GM19238 (cell line): ENCODE measurements at regions not wholly inside any gene's neighbourhood (a gene's known extent, or its start where the extent isn't known, plus 50 kb on each side); places are given as distances from the start of the nearest gene placed in this dataset.
"Not testable (repeated sequence)": the region's sequence is repeated elsewhere in the genome, so short reads cannot be mapped to it uniquely, and the experiment has no call there.

ENCODE experiments used
- DNase-seq: peaks from one replicate; pipeline ENCODE4 v3.0.0; 2011; ENCODE audit warnings: low spot score; ENCODE audit not compliant: insufficient read length

DNA sequence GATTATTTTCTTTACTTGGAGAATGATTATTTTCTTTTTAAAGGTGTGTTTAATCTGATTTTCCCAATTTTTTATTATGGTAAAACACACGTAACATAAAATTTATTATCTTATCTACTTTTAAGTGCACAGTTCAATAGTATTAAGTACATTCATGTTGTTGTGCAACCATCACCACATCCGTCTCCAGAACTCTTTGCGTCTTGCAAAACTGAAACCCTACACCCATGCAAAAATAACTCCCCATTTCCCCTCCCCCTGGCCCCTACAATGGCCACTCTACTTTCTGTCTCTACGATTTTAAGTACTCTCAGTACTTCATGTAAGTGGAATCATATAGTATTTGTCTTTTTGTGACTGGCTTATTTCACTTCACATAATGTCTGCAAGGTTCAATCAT lies 230.7 kb downstream of the SATB1 start:
- DNase-seq = no peak

DNA sequence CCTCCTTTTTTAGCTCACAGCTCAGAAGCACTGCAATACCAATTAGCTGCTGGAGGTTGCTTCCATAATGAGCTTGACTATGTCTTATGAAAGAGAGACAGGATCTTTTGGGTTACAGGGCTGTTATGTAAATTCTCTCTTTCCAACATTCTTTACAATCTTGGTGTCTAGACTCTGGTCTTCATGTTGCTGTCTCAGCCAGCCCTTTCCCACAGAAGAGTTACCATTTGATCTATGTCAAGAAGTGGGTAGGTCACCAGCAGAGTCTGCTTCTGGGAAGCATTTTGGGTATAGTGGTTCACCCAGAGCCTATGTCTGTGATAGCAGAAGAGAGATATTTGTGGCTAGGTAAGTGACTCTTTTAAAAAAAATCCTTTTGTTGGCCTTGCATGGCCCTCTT lies 234.5 kb downstream of the SATB1 start:
- DNase-seq = no peak

DNA sequence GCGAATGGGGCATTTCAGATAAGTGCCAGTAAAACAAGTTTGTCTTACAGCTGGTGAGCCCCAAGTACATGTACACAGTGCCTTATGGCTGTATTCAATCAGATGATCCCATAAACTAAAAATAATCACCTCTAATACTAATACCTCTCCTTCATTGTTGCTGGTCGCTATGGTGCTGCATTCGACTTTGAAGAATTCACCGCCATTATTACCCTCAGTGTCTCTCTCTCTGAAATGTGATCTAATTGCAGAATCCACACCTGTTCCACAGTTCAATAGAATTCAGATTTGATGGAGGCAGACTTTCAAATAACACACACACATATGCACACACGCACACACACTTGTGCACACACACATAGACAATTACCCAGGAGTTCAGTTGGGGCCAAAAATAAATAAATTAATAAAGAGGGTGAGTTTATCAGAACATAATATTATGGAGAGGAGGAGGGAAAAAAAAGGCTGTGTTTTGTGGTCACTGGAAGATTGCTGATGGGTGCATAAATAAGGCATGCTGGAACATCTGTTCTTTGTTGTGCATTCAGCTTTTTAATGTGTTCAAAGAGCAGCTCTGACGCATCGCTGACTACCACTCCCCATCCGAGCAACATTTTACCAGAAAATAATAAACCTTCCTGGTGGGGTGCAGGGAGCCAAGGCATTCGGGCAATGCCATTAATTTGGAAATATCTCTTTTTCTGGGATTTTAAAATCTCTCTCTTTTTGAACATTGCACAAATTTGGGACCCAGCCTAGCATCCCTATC lies 235.7 kb downstream of the SATB1 start:
- DNase-seq = no peak

DNA sequence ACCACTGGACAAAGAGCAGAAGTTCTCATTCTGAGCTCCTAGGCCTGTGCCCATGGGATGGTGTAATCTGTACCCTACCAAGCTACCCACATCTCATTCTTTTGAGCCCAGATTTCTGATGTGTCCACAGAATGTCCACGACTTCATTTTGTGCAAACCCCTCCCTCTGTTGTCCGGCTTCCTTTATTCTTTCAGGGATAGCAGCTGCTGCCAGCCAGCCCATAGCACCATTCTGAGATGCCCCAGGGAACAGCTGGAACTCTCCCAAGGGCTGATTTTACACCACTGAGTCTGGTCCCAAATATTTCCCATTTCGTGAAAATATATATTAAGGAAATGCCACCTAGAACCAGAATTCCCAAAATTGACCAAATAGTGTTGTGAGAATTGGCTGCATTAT lies 236.6 kb downstream of the SATB1 start:
- no peak for DNase-seq

DNA sequence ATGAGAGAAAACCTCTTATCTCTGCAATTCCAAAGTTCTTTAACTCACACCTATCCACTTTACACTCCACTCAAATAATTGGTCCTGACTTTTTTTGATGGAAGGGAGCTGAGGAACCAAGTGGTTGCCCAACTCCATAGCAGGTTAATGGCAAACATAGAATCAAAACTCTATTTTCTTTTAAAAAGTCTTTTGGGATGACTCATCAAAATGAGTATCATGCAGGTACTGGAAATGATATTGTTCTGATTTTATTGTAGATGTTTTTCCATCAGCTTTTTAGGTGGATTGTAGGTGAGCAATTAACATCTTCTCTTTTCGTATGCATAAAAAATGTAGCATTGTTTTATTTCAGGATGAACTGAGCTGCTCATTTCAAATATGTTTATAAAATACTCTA lies 239.5 kb downstream of the SATB1 start:
- no peak for DNase-seq

DNA sequence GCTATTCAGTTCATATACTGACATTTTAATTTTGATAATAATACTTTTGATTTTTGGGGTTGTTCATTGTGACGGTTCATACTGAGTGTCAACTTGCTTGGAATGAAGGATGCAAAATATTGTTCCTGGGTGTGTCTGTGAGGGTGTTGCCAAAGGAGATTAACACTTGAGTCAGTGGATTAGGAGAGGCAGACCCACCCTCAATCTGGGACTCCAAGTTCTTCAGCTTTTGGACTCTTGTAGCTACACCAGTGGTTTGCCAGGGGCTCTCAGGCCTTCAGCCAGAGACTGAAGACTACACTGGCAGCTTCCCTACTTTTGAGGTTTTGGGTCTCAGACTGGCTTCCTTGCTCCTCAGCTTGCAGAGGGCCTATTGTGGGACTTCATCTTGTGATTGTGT lies 242.2 kb downstream of the SATB1 start:
- DNase-seq = not testable (repeated sequence)

DNA sequence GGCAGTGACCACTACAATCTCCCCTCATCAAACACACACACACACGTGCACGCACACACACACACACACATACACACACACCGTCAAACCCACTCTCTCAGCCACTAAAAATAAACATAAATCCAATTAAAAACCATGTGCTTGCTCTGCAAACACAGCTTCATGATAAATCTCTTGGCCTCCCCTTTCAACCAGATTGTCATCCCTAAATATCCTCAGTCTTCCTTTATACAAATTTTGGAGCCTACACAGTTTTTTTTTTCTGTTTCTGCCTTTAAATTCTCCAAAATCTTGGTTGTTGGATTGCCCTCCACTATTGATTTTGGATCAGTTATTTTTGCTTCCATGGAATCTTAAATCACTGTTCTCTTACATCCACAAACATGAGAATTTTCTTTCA lies 245.6 kb downstream of the SATB1 start:
- DNase-seq = no peak

DNA sequence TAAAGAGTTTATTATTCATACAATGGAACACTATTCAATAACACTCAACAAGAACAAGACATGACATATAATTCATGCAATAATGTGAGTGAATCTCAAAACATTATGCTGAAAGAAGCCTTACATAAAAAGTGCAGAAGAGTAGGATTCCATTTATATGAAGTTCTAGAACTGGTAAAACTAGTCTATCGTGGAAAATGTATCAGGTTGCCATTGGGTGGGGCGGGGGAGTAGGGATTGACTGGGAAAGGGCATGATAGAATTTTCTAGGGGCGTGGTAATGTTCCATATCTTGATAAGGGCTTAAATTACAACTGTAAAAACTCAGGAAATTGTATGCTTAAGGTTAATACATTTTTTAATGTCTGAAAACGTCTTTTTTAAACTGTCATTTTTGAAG lies 247.9 kb downstream of the SATB1 start:
- DNase-seq = no peak

DNA sequence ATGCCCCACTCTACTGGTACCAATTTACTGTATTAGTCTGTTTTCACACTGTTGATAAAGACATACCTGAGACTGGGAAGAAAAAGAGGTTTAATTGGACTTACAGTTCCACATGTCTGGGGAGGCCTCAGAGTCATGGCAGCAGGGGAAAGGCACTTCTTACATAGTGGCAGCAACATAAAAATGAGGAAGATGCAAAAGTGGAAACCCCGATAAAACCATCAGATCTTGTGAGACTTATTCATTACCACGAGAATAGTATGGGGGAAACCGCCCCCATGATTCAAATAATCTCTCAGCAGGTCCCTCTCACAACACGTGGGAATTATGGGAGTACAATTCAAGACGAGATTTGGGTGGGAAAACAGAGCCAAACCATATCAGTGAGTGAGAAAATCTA lies 251.2 kb downstream of the SATB1 start:
- not testable (repeated sequence) for DNase-seq

DNA sequence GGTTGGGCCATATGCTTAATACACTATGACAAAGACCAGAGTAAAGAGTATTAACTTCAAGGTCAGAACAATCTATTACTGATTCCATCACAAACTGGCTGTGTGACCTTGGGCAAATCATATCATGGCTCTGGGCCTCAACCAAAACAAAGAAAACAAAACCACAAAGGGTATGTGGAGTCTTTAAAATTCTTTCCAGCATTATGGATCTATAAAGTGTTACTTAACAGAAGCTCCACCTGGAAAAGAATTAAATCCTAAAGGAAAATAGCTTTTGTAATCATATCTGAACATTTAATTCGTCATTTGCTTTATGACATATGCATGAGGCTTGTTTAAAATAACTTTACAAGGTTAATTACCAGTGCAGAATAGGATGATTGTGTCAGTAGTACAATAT lies 265.5 kb downstream of the SATB1 start:
- DNase-seq = no peak

DNA sequence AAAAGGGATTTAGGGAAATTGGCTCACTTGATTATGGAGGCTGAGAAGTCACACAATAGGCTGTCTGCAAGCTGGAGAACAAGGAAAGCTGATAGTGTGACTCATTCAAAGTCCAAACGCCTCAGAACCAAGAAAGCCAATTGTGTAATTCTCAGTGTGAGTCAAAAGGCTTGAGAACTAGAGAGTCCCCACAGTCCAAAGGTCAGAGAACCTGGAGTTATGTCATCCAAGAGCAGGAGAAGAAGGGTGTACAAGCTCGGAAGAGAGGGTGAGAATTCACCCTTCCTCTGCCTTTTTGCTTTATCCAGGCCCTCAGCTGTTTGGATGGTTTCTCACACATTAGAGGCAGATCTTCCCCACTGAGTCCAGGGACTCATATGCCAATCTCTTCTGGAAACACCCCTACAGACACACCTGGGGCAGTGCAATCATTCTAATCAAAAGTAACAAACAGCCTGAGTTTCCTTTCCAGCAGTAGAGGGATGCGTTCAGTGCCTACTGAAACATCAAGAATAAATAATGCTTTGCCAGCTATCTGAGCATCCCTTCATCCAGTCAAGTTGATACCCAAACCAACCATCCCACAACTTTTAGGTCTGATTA lies 271.5 kb downstream of the SATB1 start:
- no peak for DNase-seq

DNA sequence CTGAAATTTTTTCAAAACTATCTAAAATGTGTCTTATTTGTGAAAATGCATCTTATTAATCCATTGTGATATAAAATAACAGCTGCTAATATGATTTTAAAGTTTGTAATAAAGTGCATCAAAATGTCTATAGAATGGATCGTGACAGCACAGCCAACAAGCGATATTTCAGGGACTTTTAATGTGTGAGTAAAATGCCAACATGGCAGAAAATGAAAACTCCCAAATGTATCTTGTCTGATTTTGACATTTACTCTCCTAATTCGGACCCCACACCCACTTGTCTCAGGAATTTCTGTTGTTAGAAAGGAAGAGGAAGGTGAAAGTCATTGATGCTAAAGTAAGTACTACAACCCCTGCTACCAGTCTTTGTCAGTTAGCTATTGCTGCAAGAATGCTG lies 273.9 kb downstream of the SATB1 start:
- DNase-seq = no peak

DNA sequence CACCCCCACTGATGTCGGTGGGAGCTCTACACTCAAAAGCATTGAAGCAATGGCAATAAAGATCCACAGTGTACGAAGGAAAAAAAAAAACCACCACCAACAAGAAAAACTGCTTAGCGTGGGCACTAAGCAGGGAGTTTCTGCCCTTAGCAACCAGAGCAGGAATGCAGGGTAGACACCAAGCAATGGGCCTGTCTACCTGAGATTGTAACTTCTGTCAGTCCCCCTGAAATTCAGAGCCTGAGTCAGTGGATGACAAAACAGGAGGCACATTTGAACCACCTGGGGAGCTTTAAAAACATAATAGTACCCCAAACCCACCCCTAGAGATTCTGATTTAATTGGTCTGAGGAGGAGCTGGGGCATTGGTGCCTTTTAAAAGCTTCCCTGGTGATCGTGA lies 275.2 kb downstream of the SATB1 start:
- no peak for DNase-seq

DNA sequence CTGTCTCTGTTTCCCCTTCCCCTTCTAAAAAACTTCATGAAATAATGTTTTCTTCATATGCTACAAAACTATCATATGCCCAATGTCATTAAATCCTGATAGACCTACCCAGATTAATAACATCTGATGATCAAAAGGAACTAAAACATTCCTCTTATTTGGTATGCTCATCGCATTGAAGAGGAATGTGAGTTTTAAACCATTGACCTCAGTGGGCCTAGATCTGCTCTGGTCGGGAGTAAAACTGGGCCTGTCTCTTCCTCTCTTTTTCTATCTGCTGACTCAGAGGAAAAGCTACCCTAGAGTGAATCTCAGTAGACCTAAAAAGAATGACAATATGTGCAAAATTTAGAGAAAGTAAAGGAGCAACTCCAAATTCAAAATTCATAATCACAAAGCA lies 275.8 kb downstream of the SATB1 start:
- DNase-seq = no peak

DNA sequence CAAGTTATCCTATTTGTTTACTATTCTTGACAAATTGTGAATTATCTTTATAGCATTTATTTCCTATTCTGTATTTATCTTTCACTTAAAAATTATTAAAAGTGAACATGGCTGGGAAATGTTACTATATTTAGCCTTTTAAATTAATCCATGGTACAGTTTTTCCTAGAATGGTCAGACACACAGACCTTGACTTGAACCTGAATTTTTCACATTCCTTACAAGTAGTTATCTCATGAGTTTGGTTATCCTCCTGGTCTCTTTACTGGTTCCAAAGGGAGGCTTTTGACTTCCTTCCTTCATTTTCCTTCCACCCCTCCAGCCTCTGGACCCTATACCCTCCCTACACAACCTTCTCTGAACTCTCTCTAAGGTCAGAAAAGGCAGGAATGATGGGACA lies 280.6 kb downstream of the SATB1 start:
- no peak for DNase-seq

DNA sequence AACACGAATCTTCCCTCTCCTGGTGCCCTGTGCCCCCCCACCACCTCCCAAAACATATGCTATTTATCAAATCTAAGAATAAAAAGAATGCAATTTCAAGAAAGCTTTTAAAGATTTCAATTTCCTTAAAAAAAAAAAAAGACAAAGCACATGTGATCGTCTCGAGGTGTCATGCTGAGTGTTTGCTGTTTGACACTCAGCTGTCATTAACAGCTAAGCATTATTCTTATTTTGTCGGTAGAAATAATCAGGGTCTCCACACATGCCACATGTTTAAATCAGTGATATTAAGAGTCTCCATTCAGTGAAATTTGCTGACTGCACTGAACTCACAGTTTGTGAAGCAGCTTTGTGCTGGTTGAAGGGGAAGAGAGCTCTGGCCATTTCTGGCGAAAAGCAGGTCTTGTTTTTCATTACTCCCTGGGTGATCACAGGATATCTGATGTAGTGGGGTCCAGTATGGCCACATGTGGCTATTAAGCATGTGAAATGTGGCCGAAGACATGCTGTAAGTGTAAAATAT lies 281.8 kb downstream of the SATB1 start:
- no peak for DNase-seq

DNA sequence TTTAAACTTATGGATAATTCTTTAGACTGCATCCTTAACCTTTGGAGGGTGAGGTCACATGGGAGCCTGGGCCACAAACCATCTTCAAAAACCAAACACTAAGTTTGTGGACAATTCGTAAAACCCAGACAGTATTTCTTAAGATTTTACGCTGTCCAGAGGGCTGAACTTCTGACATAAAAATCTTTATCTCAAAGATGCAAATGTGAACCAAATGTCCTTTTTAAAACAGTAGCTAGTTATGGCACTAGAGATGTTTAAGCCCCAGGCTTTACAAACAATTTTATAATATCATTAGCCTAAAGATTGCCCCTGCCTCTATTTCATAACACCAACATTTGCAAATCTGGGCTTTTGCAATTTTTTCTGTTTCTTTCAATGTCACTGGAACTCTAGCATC lies 287.2 kb downstream of the SATB1 start:
- DNase-seq = no peak

DNA sequence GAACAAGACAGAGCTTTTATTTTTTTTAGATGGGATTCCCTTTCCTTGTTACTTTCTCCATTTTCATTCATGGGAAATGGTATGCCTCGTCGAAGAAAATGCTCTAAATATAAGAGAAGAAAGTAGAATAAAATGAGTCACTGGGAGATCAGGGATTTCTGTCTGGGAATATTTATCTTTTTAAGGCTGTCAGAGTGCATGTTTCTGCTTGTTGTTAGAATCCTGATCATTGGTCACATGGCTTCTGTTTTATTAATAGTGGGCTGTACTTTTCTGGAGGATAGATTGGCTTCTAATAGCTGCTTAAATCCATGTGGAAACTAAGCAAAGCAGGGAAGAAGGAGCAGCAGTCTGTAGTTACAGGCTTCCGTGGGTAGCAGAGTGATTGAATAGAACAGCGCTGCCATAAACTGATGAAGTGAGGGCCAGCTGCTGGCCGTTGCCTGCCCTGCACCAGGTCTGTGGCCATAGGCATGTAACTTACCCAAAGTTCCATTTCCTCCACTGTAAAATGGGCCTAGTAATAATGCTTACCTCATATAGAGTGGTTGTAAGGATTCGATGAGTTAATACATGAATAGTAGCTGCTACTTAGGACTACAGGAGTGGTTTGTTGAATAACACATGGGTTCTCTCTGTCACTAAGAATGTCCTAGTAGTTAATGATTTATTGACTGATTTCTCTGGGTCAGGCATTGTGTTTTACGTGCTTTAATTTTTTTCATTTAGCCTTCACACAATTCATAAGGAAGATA lies 289.9 kb downstream of the SATB1 start:
- DNase-seq = no peak

DNA sequence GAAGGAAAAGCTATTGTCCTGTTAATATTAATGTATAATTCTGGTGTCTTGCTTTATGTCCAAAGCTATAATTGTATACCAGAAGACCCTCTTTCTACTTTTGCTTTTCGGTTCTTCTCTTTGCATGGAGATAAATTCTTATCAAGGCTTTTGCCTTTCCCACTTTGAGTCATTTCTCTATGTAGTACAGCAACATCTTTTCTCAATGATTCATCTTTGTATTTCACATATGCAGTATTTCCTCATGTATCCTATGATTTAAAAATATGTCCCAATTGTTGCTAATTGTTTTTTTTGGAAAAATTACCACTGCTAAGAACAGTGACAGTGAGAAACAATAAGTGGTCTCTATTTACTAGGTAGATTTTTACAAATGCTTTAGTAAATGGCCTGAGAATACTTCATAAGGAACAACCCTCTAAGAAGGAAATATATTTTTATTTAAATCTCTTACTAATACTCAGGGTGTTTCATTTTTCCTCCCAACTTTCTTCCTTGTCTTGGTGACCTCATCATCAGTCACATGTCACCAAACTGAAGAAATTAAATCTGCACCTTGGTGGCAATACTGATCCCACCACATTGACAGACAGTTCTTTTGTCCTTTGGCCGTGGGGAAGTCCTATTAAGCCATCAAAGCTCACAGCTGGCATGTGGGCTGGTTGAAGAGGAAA lies 290.6 kb downstream of the SATB1 start:
- DNase-seq = no peak

DNA sequence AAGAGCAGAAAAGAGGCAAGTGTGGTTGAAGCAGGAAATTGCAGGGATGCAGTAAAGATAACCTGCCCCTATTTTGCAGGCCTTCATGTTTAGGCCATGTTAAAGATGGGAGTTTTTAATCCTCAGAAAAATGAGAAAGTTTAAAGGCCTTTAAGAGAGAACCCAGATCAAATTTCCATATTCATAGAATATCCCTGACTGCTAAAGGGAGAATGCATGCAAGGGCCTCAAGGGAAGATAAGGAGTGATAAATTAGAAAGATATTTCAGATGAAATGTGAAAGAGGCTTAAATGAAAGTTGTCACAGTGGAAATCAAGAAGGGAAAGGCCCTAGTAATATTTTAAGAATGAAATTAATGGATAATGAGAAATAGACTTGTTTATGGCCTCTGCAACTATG lies 292.1 kb downstream of the SATB1 start:
- DNase-seq = no peak

DNA sequence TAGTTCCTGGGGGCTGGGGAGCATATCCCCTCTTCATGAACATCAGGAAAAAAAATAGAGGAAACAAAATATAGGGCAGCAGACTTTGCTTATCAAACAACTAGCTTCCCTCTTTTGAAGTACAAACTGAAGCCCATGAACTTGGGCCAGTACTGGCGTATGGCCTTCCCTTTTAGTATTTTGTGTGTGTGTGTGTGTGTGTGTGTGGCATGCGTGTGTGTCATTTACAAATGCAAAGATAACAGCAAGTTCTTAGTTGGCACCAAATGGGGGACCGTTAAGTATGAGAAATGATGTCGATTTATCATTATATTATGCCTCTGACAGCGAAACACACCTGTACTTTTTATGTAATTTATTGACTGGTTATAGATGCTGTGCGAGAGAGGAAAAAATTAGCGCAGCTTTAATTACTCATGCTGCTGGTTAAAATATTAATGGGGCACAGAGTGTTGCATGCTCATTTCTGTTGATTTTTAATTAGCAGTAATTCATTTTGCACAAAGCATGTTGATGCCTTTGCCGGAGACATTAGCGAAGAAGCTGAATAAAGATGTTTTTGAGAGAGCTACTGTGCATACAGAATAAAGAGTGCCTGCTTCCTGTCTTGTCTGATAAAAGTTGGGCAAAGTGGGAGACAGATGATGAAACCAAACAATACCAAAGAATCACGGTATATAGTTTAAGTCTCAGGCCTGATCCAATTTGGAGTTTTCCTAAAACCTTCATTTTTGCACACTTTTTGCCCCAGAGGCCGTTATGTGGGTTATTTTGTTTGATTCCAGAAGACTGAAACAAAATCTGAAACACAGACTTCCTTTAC lies 297.1 kb downstream of the SATB1 start:
- DNase-seq = no peak
